Renal pelvis (tissue), 1 donor: ENCODE measurements at regions not wholly inside any gene's neighbourhood (a gene's known extent, or its start where the extent isn't known, plus 50 kb on each side); places are given as distances from the start of the nearest gene placed in this dataset.
"Not testable (repeated sequence)": the region's sequence is repeated elsewhere in the genome, so short reads cannot be mapped to it uniquely, and the experiment has no call there.

Experiments used
- DNase-seq: peaks from one replicate; pipeline ENCODE4 v3.0.0-alpha.2; 2013

- DNase-seq = no peak
Measured at GRCh38 chr9:31471010-31471409, 913.4 kb upstream of the ACO1 start.

GRCh38 chr9:31486630-31487029 is 897.8 kb upstream of the ACO1 start:
- no peak for DNase-seq

GRCh38 chr9:31490551-31491106 is 893.8 kb upstream of the ACO1 start:
- DNase-seq = no peak

- DNase-seq = peak; percentile 73
Measured at GRCh38 chr9:31492229-31492628, 892.2 kb upstream of the ACO1 start.

- DNase-seq = no peak
Measured at GRCh38 chr9:31500422-31500821, 884.0 kb upstream of the ACO1 start.

- DNase-seq = peak; percentile 4
Measured at GRCh38 chr9:31519011-31519410, 865.4 kb upstream of the ACO1 start.

GRCh38 chr9:31519424-31519823 is 865.0 kb upstream of the ACO1 start:
- DNase-seq = no peak

- no peak for DNase-seq
Measured at GRCh38 chr9:31519826-31520225, 864.6 kb upstream of the ACO1 start.

GRCh38 chr9:31520301-31521085 is 864.0 kb upstream of the ACO1 start:
- DNase-seq = no peak

- no peak for DNase-seq
Measured at GRCh38 chr9:31535651-31536050, 848.8 kb upstream of the ACO1 start.

GRCh38 chr9:31536471-31536870 is 848.0 kb upstream of the ACO1 start:
- no peak for DNase-seq

- DNase-seq = peak; percentile 3
Measured at GRCh38 chr9:31541721-31542281, 842.6 kb upstream of the ACO1 start.

GRCh38 chr9:31542384-31543055 is 841.9 kb upstream of the ACO1 start:
- peak; percentile 9 for DNase-seq

- DNase-seq = no peak
Measured at GRCh38 chr9:31554941-31555340, 829.5 kb upstream of the ACO1 start.

- no peak for DNase-seq
Measured at GRCh38 chr9:31556667-31557463, 827.6 kb upstream of the ACO1 start.

- DNase-seq = not testable (repeated sequence)
Measured at GRCh38 chr9:31572190-31572589, 812.3 kb upstream of the ACO1 start.

GRCh38 chr9:31573561-31573960 is 810.9 kb upstream of the ACO1 start:
- no peak for DNase-seq

- DNase-seq = no peak
Measured at GRCh38 chr9:31574006-31574765, 810.3 kb upstream of the ACO1 start.

GRCh38 chr9:31582071-31582470 is 802.4 kb upstream of the ACO1 start:
- no peak for DNase-seq

- no peak for DNase-seq
Measured at GRCh38 chr9:31582561-31582960, 801.9 kb upstream of the ACO1 start.

- no peak for DNase-seq
Measured at GRCh38 chr9:31585158-31585557, 799.3 kb upstream of the ACO1 start.
